GM21423 (cell line): ENCODE measurements at regions not wholly inside any gene's neighbourhood (a gene's known extent, or its start where the extent isn't known, plus 50 kb on each side); places are given as distances from the start of the nearest gene placed in this dataset.

Experiments used
- ATAC-seq: cut with Tn5 transposase; IDR thresholded peaks from one replicate; pipeline ENCODE4 v1.9.1; 2021; ENCODE audit warnings: mild to moderate bottlenecking, moderate library complexity; ENCODE audit not compliant: unreplicated experiment

DNA sequence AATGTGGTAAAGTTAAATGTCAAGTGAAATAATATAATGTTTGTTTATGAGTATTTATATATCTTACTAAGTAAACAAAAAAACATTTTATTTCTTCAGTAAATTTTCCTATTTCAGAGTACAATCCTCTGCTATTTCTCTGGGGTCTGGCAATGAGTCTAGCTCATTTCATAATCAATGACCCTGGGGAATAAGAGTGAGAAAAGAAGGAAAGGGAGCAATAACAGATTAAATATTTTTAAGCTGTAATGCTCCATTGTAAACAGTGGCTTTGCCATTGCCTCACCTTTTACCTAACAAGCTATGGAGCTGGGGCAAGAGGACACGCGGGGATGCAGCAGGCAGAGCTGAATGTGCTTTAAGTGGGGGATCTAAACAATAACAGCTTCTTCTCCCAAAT lies 1071.9 kb downstream of the FLRT2 start:
- no peak for ATAC-seq

DNA sequence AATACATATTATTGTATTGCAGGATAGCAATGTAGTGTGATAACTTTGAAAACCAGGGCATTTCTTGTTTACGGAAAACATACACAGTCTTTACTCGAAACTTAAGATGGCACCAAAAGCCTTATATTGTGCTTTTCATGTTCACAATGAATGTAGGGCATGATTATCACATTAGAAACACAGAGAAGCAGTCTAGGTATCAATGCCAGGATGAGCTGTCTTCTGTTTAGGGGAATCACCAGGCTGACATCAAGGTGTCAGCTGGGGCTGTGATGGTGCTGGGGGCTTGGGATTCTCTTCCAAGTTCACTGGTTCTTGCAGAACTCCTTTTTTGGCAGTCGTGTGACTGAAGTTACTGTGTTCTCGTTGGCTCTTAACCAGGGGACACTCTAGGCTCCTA lies 1067.3 kb downstream of the FLRT2 start:
- ATAC-seq, result no peak

DNA sequence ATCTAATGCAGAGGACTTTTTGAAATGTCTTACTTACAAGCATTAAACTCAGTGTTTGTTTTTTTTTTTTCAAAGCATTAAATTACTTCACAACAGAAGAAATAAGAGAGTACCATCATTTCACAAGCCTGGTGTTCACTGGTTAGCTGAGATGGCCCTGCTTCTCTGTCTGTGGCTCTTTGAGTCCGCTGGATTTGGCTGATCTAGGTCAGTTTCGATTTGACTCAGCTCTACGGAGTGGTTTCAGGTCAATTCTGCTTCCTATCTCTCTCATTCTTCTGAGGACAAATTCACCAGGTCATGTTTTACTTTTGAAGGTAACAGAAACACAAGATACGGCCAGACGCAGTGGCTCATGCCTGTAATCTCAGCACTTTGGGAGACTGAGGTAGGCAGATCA lies 1066.1 kb downstream of the FLRT2 start:
- no peak for ATAC-seq

DNA sequence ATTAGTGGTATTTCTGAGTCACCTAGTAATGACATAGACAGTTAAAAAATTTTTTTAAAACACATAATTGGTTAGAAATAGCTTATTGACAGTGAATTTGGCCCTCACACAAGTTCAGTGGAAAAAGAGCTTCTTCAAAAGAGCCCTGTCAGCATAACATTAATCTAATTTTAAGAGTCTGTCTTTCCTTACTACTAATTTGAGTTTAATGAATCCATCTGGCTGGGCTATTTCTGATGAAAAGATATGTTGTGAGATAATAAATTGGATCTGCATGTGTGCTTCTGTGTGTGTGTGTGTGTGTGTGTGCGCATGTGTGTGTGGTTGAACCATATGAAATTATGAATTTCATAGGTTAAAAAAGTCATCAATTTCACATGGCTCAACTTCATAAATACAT lies 1045.2 kb downstream of the FLRT2 start:
- ATAC-seq, result no peak

DNA sequence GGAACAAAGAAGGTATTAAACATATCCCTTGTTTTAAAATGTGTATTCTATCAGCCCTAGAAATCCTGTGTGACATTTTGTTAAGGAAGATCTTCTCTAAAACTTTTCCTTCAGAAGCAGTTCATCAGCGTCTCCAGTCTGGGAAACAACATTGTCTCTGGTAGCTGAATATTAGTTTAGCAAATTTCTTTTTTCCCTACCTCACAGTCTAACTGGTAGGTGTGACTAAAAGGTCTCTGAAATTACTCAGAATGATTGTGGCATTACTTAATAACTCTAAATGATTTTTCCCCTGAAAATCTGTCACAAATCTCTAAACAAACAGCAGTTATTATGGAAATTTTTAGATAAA lies 1044.8 kb downstream of the FLRT2 start:
- no peak for ATAC-seq

DNA sequence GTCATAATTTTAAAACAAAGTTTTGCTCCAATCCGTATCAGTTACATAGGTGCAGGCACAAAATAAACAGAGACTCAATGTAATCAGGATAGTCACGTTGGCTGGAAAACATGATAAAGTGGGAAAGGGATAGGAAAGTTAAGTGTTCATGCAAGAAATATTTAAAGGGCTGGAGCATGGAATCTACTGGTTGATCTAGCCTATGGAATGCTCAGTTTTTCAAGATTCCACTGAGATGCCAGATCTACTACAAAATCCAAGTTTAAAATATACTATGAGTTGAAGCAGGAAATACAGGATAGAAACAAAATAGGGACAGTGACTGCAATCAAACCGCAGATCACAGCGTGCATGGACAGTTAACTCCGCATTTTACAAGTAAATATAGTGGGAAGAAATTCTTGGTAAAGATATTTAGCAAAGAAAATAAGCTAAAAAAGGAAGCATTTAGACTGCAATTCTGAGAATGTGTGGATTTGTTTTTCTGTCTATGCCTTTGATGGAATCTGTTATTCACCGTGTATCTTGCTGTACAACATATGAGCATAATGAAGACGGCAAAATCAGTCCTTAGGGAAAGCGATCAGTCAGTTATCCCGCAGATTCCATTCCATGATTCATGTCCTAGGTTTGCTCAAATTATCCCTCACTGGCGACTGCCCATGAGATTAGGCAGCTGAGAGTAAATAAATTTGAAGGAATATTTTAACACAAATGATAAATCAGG lies 1044.3 kb downstream of the FLRT2 start:
- no peak for ATAC-seq

DNA sequence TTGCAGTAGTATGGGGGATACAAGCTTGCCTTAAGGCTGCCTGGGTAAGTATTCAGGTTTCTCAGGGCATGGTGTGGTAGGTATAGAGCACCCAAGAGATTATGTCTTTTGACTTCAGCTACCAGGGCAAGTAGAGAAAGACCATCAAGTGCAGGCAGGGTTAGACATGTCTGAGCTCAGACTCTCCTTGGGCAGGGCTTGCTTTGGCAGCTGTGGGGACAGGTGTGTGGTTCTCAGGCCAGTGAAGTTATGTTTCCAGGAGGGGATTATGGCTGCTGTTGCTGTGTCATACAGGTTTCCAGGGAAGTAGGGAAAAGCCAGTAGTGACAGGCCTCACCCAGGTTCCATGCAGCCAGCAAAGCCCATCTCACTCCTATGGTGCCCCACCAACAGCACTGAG lies 1040.4 kb downstream of the FLRT2 start:
- no peak for ATAC-seq

DNA sequence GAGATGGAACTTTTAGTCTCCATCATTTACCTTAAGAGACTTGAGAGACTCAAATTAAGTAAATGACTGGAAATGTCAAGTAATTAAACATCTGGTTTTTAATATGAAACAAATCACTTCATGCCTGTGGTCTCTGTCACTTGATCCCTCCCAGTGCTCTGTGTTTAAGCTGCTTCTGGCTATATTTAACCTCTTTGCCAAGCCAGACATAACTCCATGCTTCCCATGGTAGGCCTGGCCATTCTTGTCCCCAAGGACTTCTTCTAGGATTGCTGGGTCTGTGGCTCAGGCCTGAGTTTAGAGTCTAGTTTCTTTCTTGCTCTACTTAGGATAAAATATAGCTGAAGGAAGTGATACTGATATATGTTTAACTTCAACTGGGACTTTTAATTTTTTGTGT lies 1013.6 kb downstream of the FLRT2 start:
- no peak for ATAC-seq

DNA sequence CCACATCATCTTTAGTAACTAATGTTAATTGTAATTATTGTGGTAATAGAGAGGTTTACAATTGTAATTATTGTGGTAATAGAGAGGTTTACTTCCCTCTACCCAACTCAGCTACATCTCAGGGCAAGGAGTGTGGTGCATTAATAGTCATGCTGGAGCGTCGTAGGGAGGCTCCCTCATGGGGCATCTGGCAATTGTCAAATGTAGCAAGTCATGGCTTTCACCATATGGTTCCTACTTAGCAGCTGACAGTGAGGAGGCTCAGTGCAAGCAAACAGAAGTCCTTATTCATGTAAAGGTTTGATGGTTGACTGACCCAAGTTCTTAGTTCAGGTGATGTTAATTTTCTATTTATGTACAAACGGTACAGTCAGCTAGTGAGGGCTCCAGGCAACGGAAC lies 1012.0 kb downstream of the FLRT2 start:
- ATAC-seq, result no peak

DNA sequence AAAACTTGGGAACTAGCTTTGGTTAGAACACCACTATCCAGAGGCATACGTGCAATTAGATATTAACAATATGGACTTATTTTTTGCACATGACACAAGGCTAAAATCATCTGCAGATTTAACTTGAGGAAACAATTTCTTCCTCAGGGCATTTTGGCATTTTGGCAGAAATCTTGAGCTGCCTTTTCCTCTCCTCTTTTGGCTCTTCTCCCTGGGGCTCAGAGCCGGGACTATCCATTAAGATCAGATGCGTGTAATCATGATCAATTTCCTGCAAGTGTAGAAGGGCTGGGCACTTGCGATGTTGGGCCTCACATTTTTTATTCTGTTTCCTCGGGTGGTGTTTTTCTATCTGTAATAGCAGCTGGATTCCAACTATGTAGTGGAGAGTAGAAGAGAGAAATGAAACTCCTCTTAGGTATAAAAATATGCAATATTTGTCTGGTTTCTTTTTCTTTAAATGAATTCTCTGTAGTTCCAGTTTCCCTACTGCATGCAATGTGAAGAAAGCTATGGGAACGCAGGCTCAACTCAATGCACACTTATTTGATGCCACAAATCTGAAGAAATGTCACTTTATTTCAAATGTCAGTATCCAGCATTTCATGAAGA lies 1010.8 kb downstream of the FLRT2 start:
- no peak for ATAC-seq

DNA sequence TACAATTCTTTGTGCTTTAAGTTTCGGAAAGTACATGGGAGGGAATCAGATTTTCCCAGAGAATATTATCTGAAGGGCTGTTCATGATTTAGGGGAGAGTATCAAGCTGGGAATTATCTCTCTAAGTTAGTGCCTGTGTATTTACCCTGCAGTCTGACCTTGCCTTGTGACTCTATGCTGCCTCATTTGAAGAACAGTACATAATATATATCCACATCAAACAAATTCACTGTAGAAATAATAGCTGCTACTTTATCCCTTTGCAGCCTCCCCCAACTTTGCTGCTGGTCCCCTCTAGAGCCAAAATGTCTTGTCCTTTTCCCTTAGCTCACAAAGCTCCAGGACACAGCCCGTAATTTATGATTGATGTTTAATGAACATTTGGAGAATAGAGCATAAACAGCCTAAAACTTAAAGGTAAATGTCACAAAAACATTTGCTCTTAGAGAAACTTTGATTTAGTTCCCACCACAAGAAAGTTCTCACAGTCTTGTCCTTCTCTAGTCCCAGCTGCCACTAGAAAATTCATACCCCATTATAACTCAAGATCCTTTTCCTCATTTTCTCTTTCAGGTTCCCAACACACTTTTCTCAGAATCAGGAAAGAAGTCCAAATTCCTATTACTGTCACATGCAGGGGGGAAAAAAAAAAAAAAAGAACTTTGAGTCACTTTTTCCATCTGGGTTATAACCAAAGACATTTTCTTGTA lies 1009.6 kb downstream of the FLRT2 start:
- no peak for ATAC-seq

DNA sequence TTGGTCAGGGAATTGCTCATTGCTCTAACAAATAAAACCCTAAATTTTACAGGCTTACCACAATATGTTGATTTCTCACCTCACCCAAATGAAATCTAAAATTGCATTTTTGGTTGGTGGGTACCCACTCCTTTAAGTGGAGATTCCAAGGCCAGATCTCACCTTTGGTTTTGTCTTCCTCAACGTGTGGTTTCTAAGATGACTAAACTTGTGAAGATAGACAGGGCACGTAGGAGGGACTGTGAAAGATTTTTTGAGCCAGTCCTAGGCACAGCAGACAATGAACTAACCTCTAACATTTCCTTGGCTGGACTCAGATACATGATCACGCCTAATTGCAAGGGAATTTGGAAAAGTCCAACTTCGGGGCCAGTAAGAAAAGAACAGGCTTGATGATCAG lies 1003.9 kb downstream of the FLRT2 start:
- no peak for ATAC-seq

DNA sequence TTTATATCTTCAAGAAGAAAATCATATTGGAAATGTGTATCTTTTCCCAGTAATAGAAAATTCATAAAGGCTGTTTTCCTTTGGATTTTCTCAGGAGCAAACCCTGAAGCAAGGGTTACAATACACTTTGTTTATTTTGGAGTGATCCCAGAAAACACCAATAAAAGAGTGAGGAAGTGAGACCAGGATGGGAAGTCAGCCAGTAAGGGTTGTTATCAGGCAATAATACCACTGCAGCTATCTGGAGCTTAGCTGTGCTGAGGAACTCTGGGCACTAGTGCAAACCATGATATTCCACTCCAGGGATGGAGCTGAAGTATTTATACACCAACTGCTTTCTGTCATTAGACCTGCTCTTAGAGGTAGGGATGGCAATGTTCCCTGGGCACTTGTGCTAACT lies 1002.3 kb downstream of the FLRT2 start:
- no peak for ATAC-seq

DNA sequence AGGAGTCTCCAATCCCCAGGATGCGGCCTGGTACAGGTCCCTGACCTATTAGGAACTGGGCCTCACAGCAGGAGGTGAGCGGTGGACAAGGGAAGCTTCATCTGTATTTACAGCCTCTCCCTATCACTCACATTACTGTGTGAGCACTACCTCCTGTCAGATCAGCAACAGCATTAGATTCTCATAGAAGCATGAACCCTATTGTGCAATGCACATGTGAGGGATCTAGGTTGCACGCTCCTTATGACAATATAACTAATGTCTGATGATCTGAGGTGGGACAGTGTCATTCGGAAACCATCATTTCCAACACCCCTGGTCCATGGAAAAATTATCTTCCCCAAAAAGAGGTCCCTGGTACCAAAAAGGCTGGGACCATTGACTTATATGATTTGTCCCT lies 1000.5 kb downstream of the FLRT2 start:
- no peak for ATAC-seq

DNA sequence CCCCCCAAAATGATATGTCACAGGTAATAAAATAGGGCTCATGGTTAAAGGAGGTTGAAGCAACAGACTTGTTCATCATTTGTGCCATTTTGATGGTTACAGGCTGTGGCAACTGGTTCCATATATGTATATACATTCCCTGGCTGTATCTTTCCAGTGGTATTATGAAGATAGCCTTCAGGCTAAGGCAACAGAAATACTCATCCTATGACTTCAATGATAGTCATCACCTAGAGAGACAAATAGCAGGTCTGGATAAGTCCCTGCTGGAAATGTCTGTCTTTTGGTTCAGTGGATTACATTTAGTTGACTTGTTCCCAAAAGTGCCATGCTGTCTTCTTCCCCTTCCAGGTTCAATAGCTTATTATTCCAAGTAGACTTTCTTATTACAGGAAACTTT lies 997.4 kb downstream of the FLRT2 start:
- no peak for ATAC-seq

DNA sequence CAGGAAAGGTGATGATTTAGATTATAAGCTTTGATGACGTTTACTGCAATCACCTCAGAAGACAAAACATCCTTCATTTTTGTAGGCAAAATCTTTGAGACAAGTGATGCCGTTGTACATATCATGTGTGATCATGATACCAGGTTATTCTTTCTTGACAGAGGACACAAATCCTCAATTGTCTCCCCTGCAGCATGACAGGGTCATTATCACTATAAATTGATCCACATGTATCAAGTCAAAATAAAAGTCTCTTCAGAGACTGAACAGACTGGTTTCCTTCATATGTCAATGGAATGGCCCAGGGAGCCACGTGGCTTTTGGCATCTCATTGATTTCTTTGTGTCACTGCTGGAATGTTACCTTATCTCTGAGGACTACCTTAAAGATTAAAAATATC lies 995.7 kb downstream of the FLRT2 start:
- ATAC-seq, result no peak

DNA sequence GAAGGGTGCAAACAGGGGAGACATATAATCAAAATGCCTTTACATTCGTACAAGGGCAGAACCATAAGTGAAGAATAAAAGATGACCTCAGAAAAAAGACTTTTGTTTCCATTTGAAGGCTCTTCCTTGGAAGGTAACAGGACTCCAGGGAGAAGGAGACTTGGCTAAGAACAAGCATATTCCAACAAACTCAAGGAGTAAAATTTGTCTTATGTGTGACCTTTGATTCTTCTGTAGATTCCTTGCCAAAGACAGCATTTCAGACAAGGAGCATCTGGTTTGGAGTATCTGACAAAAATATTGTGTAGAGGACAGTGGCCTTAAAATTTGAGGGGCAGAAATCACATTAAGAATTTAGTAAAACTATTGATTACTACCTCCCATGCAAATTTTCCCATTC lies 991.9 kb downstream of the FLRT2 start:
- ATAC-seq, result no peak

DNA sequence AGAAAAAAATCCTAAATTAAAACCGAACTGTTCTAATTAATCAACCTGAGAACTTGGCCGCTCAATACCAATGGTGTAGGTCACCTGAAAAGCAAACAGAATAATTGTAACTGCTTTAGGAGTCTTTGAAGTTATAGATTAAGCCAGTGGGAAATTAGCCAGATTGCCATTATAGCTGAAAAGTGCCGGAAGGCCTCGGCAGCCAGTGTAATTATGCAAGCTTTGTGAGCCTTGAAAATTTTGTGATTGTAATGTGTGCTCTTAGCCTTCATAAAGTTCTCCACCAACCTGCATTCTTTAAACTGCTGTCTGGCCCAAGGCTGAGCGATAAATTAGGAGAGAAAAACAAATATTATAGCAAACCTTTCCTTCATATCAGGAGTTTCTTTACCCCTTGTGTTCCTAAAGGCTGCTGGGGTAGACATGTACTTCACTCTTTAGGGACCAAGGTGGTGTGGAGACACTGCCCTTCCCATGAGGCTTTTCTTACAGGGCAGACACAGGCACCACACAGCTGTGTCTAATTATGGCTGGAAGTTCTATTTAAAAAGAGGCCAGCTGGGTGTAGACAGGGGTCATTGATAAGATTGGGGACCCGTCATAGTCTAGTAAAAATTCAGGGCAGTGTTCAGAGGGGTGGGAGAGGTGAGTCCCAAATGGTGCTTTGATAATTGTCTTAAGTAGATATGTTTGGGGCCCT lies 991.2 kb downstream of the FLRT2 start:
- no peak for ATAC-seq

DNA sequence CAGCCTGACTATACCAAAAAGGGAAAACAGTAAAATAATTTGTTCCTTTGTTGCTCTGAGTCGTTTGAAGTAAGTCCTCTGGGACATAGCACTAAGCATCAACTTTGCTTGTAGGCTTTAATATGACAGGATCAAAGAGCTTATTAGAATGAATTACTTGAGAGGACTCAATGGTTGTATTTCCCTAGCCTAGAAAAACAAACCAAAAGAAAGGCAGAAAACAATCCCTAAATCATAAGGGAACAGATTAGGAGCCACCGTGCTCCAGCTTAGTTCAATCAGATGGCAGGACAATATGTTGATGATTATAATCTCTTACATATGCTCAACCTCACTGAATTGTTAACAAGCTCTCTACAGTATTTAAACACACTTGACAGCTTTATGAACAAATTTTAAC lies 988.4 kb downstream of the FLRT2 start:
- ATAC-seq, result no peak

DNA sequence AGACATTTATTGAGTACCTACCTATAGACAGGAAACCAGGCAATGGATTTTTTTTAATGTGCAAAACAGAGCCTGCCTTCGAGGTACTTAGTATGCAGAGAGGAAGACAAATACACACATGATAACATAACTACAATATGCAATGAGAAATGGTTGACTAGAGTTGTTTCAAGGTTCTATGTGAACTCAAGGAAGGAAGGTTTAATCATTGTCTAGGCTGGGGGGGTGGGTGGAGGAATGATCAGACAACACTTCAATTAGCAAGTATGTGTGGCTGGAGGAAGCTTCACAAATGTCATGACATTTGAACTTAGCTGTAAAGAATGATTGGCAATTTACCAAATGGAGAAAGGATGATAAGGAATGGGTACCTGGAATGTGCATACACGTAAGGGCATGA lies 985.3 kb downstream of the FLRT2 start:
- no peak for ATAC-seq

DNA sequence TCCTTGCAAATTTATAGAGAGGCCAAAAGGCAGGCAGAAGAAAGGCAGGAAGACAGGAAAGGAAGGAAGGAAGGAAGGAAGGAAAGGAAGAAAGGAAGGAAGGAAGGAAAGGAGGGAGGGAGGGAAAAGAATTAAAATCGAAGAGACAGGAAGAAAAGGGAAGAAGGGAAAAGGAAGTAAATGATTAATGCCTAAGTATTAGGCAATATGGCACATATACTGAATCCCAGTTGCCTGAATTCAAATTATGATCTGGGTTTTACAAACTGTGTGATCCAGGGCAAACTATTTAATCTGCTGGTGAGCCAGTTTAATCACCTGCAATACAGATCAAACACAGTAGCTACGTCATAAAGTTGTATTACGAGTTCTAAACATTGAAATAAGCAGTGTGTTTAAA lies 983.6 kb downstream of the FLRT2 start:
- no peak for ATAC-seq

DNA sequence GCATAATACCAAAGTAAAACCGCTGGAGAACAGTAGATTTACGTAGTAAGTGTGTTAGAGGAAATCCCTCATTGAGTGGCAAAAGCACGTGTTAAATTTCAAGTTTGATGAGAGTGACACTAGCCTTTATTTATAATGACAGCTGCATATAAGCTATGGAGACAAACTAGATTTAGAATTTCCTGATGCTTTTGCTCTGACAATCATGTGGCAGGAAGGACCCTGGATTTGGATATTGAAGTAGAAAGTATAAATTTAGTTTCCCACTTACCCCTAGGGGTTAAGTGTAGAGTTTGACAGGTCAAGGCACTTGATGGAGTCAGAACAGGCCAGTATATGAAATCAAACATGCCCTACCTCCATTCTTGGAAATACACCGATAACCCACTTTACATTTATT lies 983.1 kb downstream of the FLRT2 start:
- no peak for ATAC-seq
